Left ventricle myocardium inferior (tissue), 1 donor: ENCODE measurements at regions not wholly inside any gene's neighbourhood (a gene's known extent, or its start where the extent isn't known, plus 50 kb on each side); places are given as distances from the start of the nearest gene placed in this dataset.
"Not testable (repeated sequence)": the region's sequence is repeated elsewhere in the genome, so short reads cannot be mapped to it uniquely, and the experiment has no call there.

Experiments used
- DNase-seq: peaks from one replicate; pipeline ENCODE4 v3.0.0-alpha.2; 2020
- H3K27ac ChIP-seq: fragments of 200-600 bp; replicated peaks from 2 replicates; pipeline ENCODE4 v1.8.0; 2021
- H3K27me3 ChIP-seq: fragments of 200-600 bp; 2 replicates; pipeline ENCODE4 v1.8.0; 2021; ENCODE audit warnings: low read depth
- H3K36me3 ChIP-seq: fragments of 200-600 bp; 2 replicates; pipeline ENCODE4 v1.8.0; 2021
- H3K4me1 ChIP-seq: fragments of 200-600 bp; 2 replicates; pipeline ENCODE4 v1.8.0; 2021
- H3K4me3 ChIP-seq: fragments of 200-600 bp; 2 replicates; pipeline ENCODE4 v1.8.0; 2021; ENCODE audit warnings: mild to moderate bottlenecking, moderate library complexity
- H3K9me3 ChIP-seq: fragments of 200-600 bp; replicated peaks from 2 replicates; pipeline ENCODE4 v1.8.0; 2021
- intact Hi-C: fragments of 100-400 bp; cut with micrococcal nuclease; formaldehyde crosslinking; loops from one replicate; pipeline ENCODE4 v1.11.0; 2022
- TF ChIP-seq, protein P1 (sequence below): fragments of 200-600 bp; IDR thresholded peaks from 2 replicates; pipeline ENCODE4 v1.8.0; 2021; ENCODE audit warnings: antibody characterized with exemption, mild to moderate bottlenecking, borderline replicate concordance
- donor health status: DM: no; HTN: yes; CAD: no; lungs with severe emphysema.

DNA sequence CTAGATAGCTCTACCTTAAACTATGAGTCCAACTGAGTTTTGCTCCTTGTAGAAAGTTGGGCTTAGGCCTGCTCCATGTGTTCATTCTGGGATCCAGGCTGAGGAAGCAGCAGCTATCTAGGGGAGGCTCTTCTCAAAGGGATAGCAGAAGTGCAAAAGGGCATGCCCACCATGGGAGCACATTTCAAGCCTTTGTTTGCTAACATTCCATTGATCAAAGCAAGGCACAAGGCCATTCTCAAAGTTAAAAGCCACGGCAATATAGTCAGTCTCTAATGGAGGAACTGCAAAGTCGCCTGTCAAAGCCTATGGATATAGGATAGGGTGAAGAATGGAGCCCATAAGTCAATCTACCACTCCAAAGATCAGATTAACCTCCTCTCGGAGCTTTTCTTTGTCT lies 488.1 kb upstream of the ARX start:
- no peak overlapping the region for H3K4me3 ChIP-seq
- no peak overlapping the region for H3K27ac ChIP-seq
- H3K9me3 ChIP-seq = no peaks in the 10 kb centered on the region
- DNase-seq = no peak
- intact Hi-C loops = no loop called here
- no peaks in the 10 kb centered on the region for H3K4me1 ChIP-seq
- no peaks in the 10 kb centered on the region for H3K27me3 ChIP-seq
- TF ChIP-seq, protein P1, sequence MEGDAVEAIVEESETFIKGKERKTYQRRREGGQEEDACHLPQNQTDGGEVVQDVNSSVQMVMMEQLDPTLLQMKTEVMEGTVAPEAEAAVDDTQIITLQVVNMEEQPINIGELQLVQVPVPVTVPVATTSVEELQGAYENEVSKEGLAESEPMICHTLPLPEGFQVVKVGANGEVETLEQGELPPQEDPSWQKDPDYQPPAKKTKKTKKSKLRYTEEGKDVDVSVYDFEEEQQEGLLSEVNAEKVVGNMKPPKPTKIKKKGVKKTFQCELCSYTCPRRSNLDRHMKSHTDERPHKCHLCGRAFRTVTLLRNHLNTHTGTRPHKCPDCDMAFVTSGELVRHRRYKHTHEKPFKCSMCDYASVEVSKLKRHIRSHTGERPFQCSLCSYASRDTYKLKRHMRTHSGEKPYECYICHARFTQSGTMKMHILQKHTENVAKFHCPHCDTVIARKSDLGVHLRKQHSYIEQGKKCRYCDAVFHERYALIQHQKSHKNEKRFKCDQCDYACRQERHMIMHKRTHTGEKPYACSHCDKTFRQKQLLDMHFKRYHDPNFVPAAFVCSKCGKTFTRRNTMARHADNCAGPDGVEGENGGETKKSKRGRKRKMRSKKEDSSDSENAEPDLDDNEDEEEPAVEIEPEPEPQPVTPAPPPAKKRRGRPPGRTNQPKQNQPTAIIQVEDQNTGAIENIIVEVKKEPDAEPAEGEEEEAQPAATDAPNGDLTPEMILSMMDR = no peak
- H3K36me3 ChIP-seq = no peaks in the 10 kb centered on the region

DNA sequence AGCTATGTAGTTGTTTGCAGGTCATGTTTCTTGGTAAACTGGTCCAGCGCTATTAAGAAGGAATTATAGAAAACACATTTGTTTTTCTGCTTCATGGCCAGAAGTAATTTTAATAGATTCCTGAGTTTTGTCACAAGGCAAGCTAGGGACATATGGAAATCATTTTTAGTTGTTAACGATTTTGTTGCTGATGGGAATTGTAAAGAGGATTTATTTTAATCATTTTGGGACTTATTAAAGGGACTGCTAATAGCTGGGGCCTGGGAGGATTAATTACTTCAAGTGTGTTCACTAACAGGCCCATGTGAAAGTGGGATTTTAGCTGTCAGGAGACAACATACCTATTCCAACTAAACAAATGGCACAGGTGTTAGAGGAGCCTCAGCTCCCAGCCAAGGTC lies 492.0 kb upstream of the ARX start:
- no peaks in the 10 kb centered on the region for H3K9me3 ChIP-seq
- no peak for DNase-seq
- intact Hi-C loops = no loop called here
- no peaks in the 10 kb centered on the region for H3K4me1 ChIP-seq
- H3K27me3 ChIP-seq = no peaks in the 10 kb centered on the region
- no peak overlapping the region for H3K4me3 ChIP-seq
- H3K36me3 ChIP-seq = no peaks in the 10 kb centered on the region
- TF ChIP-seq, protein P1 = no peak
- no peak overlapping the region for H3K27ac ChIP-seq

DNA sequence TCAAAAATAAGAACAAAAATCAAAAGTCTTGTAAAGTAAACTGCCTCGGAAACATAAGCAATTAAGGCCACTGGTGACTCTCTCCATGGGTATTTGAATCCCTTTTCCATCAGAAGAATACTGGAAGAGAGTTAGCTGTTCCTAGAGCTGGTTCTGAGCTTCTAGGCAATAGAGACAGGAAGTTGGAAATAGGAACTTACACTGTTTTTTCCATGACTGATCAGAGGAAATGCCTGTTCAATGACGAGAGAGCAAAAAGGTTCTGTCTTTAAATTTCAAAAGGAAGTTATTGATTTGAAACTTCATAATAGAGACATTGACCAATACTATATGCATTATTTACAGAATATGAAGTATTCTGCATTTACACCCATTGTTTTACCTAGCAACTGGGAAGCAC lies 503.5 kb upstream of the ARX start:
- no peaks in the 10 kb centered on the region for H3K27me3 ChIP-seq
- no peaks in the 10 kb centered on the region for H3K36me3 ChIP-seq
- no peak for DNase-seq
- no peak overlapping the region for H3K27ac ChIP-seq
- H3K4me3 ChIP-seq = no peak overlapping the region
- H3K9me3 ChIP-seq = no peaks in the 10 kb centered on the region
- H3K4me1 ChIP-seq = no peaks in the 10 kb centered on the region
- intact Hi-C loops = no loop called here
- TF ChIP-seq, protein P1 = no peak

DNA sequence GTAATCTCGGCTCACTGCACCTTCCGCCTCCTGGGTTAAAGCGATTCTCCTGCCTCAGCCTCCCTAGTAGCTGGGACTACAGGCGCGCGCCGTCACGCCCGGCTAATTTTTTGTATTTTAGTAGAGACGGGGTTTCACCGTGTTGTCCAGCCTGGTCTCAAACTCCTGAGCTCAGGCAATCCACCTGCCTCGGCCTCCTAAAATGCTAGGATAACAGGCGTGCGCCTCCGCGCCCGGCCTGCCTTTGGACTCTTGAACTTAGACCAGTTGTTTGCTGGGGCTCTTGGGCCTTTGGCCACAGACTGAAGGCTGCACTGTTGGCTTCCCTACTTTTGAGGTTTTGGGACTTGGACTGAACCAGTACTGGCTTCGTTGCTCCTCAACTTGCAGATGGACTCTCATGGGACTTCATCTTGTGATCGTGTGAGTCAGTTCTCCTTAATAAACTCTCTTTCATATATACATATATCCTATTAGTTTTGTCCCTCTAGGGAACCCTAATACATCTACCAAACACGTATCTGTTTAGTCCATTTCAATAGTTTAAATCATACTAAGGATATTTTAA lies 506.8 kb upstream of the ARX start:
- H3K4me3 ChIP-seq, H3K4me1 ChIP-seq, intact Hi-C loops, DNase-seq, H3K27ac ChIP-seq, H3K9me3 ChIP-seq, H3K27me3 ChIP-seq, H3K36me3 ChIP-seq: not testable (repeated sequence)

DNA sequence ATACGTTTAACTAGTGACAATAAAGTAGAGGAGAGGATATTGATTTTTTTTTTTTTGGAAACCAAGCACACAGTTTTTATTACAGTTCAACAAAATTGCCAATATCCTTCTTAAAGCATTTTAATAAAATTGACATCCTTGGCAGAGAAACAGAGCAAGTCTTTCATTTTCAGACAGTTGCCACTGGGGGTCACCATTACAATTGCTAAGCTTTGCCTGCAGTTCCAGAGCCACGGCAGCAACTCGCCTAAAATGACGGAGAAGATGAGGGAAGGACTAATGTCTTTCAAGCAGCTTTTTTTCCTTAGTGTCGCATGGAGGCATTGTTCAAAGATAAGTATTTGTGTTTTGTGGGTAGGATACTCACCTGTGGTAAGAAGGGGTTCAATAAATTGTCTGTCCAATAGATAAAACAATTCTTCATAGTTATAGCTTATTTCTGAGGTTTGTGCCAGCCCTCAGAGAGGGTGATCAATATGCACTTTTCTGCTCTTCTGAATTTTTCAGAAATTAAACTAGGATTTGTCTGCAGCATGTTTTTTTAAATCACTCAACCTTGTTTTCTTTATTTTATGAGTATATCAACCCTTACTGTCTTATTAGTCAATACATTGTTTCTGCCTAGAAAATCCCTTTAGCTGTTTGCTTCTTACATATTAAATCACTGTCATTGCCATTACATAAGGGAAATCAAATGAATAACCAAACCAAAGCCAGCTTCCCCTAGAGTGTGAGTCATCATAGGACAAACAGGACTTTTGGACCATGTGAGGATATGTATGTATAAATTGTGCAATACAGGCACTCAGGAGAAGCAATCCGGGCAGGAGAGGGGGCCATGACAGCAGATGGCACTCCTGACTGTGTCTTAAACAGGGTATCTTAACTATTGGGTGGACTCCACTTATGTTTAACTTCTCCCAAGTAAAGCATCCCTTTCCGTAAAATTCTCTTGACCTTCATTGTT lies 508.1 kb upstream of the ARX start:
- intact Hi-C loops = no loop called here
- H3K4me1 ChIP-seq = no peaks in the 10 kb centered on the region

More for the DNA sequence above, 508.1 kb upstream of the ARX start:
- Histone ChIP-seq H3K4me3 (no peak overlapping the region), H3K36me3 (no peaks in the 10 kb centered on the region), H3K27me3 (no peaks in the 10 kb centered on the region), H3K9me3 (no peaks in the 10 kb centered on the region), H3K27ac (no peak overlapping the region)
- no peak for DNase-seq
- TF ChIP-seq, protein P1 = peak; percentile 46
